SIG-M5 treated with dmso at 0.1 percent for 504 hours (cell line): ENCODE measurements at regions not wholly inside any gene's neighbourhood (a gene's known extent, or its start where the extent isn't known, plus 50 kb on each side); places are given as distances from the start of the nearest gene placed in this dataset.

Experiments
- DNase-seq: peaks from one replicate; lab custom pipeline; 2025; ENCODE audit not compliant: unreplicated experiment; lab: John Stamatoyannopoulos, UW

DNA sequence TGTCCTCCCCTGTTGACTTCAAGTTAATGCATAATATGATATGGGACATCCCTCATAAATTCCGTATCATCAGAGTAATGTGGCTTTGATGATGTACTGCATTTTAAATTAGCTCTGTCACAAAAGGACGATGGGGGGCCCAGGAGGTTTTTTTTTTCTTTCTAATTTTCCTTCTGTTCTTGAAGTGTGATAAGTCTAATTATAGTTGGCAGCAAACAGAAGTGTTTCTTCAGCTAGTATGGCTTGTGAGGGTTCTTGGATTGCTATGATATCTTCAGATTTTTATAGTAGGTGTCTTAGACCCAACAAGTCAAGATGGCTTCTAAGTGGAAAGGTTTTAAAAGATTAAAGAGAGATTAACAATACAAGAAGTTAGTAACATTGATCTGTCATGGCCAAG lies 796.2 kb upstream of the RBFOX1 start:
- DNase-seq, result no peak

DNA sequence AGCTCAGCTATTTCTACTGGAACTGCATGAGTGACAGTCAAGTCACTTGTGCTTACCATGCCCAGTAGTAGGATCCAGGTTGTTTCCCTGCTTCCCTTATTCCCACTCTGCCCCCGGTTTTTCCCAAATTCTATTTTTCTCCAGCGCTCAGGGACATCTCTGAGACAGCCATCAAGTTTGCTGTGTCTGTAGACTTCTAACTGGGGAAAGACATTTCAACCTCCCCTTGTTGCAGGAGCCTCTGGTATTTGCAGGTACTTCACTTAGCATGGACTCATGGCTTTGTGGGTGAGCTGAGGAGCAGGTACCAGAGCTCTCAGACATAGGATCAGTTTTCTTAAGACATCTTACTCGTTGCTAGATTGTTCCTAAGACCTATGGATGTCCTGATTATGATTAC lies 801.6 kb upstream of the RBFOX1 start:
- no peak for DNase-seq

DNA sequence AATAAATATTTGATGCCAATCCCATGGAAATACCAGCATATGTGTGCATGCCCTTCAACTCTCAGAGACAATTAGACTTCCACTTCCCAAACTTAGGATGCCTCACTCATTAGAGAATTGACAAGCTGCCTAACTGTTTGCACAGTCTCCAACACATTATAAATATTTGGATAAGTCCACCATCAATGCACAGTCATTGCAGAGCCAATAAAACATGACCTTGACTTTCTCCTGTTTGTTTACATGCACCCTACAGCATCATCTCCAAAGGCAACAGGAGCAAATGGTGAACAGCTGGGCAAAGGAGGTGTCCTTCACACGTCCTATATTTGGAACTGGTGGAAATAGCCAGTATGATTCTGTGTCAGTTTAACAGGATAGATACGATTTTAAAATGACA lies 804.4 kb upstream of the RBFOX1 start:
- no peak for DNase-seq

DNA sequence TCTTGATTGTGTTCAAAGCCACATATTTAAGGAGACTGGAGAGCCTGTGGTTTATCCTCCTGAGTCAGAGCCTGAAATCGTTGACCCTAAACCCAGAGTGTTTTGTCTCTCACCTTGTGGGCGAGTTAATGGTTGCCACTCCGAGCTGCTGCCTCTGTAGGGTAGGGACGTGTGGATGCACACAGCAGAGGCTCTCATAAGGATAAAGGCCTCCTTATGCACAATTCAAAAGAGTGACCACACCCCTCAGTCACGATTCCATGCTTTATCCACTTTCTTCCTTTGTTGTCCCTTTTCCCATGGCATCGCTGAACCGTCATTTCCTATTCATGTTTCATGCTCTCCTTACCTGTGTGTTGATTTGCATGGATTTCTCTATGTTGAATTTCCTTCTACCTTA lies 805.0 kb upstream of the RBFOX1 start:
- DNase-seq, result no peak

DNA sequence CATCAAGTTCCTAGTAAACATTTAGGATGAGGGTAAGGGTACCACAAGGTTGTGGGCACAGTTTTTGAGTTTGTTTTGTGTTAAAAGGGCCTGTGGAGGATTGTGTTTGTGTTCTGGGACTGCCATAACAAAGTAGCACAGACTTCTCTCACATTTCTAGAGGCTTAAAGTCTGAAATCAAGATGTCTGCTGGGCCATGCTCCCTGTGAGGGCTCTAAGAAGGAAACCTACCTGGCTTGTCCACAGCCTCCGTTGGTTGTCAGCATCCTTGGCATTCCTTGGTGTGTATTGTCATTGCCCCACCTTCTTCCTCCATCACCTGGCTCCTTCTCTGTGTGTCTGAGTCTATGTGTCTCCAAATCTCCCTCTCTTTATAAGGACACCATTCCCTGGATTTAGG lies 808.1 kb upstream of the RBFOX1 start:
- DNase-seq, result no peak

DNA sequence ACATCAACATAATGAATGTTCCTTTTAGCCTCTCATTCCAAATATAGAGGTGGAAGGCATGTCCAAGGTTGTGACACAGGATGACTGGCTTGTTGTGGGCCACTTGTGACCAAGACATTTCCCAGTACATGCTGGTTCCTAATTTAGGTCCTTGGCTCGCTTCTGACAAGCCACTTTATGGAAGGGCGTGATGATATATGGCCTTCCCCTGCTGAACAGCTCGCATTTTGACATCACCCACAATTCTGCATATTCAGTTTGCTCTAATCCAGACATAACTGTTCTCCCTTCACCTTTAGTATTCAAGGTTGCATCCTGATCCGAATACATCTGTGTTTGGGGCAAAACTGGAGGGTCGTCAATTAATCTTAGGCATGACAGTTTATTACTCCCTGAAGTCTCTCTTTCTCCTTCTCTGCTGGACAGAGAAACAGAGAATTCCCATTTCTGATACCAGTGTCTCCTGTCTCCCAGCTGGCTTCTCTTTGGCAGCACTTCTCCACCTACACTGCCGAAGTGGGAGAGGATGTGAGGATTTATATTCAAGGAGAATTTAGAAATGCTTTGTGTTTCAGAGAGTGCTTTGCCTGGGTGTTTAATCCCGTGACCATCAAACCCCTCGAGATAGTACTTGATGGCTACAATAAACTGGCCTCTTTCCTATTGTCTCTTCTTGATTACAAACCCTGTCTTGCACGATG lies 815.5 kb upstream of the RBFOX1 start:
- DNase-seq, result no peak

DNA sequence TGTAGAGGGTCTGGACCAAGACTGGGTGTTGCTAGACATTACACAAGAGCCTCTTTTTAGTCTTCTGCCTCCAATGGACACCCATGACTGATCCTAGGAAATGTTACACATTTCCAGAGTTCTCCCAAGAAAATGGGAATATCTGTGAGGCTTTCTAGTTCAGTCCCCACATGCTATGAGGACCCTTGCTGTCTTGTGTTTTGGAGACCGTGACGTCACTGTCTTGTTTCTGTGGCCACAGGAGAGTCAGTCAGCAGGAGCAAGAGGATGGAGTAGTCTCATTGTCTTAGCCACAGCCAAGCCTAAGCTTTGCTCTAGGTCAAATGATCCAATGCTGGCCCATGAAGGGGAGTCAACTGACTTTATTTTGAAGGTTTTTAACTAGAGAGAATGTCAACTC lies 820.1 kb upstream of the RBFOX1 start:
- DNase-seq, result no peak

DNA sequence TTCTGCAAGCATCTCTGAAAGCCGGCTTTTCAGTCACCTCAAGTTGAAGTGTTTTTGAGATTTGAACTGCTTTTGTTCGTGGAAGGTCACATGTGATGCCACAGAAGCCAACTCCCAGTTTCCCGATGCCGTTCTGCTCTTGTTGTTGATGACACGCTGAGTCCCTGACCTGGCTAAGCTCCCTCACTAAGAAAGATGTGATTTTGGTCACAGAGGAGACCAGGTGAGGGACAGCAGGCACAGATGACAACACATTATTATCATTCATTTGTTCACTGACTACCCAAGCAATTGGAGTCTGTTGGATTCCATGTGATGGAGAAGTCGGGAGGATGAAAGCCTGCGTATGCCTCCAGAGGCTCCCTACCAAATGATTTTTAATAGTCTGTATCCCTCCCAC lies 822.4 kb upstream of the RBFOX1 start:
- DNase-seq, result no peak

DNA sequence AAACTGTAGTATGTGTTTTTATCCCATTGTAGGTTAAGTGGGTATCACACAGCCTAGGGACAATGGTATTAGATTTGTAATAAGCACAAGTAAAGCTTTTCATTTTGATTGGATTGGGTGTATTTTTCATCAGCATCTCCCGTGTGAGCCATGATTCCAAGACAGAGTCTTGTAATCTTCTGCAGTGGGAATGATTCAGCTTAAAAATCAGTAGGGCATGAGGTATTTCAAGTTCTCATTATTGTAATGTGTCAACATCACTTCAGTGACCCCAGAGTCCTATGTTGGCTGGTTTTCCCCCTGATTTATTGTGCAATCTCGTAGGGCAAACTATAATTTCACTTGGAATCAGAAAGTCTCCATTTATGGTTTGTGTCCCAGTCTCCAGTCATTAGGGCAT lies 833.2 kb upstream of the RBFOX1 start:
- DNase-seq, result no peak

DNA sequence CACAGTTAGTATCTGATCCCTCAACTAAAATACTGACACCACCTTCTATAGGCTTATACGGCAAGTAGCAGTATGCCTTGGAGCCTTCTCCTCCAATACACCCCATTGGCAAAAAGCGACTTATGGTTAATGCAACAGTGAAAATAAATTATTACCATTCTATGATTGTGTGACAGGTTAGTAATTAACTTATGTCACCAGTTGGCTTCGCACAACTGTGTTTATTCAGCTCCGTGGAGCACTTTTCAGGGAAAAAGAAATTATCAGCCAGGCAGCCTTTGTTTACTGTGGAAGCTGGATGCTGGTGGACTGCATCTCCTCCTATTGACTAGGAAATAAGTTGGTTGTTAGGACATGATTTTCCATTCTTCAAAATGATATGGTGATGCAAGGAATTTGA lies 833.8 kb upstream of the RBFOX1 start:
- no peak for DNase-seq

DNA sequence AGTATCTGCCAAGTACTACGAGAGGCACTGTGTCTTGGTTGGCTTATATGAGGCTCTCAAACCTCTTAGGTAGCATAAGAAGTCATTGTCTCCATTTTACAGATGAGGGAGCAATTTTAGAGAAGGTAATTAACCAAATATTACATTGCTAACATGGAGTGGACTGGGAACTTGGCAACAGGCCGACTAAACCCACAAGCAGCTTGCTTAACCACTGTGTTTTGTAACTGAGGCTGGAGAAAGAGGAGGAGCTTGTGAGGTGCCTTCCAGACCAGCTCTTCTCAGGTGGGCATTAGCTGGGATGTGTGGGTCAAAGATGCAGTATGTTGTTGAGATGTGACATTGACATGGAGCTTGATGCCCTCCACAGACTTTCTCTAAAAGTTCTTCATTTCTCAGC lies 835.6 kb upstream of the RBFOX1 start:
- DNase-seq, result no peak

DNA sequence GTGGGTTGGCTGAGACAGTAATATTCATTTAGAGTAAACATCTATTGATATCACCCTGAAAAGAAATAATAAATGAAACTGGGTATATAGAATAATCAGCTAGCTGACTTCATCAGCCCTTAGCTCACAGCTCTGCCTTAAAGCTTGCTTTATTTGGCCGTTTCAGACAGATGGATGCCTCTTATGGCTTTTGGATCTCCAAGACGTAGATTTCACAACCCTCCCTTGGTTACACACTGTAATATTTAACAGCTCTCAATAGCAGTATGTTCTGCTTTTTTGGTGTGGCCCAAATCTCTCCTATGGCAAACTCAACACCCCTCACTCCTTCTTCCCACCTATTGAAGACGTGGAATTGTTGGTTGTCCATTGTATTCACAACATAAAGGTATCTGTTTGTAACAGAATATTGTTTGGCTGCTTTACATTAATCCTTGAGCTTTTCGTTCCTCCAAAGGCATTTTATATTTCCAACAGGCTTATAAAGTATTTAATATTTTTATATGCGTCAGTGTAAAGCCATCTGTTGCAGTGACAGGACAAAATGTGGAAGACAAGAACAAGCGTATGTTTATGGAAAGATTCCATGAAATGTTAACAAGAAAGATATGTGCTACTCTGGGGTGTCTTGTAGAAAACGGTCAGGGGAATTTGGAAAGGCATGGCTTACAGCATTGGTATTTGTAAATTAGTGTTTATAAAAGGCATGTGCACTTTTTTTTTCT lies 837.0 kb upstream of the RBFOX1 start:
- no peak for DNase-seq

DNA sequence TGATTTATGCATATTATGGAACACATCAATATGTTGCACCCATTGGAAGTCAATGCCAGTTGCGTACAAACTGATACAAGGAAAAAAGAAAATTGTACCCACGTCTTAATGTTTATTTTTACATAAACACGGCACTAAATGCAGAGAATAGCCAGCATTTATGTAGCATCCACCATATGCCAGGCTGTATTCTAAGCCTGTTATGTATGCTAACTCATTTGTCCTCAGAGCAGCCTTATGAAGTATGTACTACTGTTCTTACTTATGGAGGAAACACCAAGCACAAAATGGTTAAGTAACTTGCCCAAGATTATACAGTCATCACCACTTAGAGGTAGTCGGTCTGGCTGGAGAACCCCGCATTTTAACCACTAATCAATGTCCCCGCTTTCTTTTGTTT lies 837.9 kb upstream of the RBFOX1 start:
- DNase-seq, result no peak

DNA sequence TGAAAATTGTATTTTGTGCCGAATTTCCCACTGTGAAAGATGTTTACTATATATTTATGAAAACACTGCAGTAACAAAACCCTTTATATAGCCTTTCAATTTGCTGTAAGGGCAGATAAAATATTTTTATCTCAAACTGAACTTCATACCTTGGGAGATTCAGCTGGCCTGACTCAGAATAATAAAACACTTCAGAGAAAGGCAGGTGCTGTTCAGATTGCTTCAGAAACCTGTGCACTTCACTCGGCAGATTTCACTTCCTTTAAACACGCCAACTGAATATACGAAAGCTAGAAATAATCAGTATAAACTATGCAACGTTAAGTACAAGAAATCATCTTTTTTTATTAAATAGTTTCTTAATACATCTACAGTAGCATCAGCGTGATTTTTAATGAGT lies 839.1 kb upstream of the RBFOX1 start:
- no peak for DNase-seq

DNA sequence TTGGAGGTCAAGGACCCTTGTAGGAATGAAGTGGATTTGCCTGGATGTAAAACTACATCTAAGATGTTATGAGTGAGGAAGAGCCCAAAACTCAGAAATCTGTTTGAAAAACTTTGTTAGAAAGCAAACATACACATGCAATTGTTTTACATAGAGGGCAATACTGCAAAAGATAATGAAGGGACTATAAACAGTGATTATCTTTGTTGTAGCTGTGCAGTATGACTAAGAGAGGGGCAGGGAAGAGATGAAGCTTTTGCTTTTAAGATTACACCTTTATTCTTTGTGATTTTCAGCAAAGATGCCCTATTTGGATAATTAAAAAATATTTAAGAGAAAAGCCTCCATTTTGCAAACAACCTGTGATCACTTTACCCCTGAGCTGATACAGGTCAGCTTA lies 839.9 kb upstream of the RBFOX1 start:
- DNase-seq, result no peak

DNA sequence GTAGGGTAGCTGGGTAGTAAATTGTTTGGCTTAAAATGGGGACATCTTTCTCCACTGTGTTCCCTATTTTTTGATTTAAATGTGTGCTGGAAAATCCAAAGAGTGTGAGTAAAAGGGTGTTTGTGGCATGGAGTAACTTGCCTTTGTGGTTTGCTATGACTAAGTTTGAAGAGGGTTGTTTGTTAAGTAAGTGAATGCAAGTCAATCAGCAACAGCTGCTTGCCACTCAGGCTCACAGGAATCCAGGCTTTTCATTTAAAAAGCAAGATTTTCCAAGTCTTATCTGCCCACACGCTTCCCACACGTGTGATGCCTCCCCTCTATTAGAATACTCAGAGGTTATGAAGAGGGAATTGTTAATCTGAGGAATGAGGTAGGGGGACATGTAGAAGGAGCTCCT lies 847.7 kb upstream of the RBFOX1 start:
- DNase-seq, result no peak

DNA sequence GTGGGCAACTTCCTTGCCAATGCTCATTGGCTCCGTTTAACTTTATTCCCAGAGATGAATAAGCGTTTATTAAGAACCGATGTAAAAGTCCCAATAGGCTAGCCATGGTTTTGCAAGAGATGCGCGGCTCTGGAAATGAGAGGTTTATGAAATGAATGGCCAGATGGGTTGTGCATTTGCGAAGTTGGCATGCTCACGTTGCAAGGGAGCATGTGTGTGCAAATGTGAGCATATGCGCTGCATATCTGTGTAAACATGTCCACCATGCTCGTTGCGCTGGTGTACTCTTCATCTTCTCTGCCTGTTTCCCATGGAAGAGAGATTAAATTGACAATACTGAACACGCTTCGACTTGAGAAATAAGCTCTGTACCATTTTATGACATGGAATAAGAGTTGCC lies 848.6 kb upstream of the RBFOX1 start:
- DNase-seq, result no peak

DNA sequence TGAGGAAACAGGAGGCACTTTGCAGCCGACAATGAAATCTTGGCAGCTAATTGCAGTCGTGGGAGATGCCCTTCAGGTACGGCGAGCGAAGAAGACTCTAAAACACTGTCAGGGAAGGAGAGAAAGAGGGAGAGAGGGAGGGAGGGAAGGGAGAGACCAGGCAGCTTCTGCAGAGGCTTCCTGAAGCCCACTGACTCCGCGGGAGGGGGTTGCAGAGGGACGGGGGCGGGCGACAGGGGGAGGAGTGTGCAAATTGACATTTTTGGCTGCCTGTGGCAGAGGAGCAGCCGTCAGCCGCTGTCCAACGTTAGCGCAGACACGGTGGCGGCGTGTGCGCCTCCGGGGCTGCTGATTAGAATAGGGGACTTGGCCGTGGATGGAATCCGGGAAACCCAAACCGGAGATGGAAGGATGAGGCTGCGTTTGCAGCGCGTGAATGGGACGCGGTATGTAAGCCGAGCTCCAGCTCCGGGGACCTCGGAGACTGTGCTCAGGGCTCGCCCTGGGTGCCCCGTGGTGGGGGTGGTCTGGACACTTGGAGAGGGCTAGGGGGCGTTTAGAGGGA lies 849.1 kb upstream of the RBFOX1 start:
- DNase-seq, result no peak

DNA sequence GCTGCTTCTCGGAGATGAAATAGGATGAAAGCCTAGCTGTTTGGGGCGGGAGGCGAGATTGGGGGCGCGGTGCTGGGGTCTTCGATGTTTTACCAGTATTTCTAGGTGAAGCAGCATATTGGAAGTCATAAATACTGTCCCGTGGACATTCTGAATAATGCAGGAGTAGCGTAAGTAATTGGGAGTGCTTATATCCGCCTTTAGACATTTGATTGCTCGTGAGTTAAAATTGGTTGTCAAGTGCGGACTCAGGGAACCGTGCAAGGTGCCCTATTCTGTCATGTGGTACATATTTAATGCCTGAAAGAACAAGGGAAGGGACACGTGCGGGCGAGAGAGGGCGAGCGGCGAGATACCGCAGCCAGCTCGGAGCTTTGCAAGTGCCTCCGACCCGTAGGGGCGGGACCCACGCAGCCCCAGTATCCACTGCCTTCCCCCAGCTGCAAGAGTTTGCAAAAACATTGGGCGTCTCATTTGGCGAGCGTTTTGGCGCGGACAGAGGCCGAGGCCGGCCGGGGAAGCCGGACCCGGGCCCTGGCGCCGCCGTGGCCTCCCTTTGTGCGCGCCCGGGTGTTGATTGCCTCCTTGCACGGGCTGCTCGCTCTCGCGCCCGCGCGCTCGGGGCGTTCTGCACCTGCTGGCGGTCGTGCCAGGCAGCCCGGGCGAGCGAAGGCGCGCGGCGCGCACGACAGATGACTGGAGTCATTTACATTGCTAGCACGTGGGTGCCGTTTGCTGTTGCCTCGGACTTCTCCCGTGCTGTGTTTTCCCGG lies 849.8 kb upstream of the RBFOX1 start:
- no peak for DNase-seq

DNA sequence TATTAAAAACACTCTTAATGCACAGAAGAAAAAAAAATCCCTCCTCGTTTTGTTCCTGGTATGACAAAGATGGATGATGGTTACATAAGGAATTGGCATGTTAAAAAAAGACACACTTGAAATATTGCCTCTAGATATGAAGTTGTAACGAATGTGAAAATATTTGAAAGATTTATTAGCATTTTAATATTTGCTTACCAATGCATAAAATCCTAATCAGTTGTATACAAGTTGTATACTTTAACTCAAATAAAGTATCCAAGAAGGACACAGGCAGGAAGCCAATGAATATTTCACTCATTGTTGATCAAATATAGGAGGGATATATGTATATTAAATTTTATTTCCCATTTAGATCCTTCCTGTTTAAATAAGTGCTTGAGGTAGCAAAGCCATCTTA lies 850.8 kb upstream of the RBFOX1 start:
- DNase-seq, result no peak

DNA sequence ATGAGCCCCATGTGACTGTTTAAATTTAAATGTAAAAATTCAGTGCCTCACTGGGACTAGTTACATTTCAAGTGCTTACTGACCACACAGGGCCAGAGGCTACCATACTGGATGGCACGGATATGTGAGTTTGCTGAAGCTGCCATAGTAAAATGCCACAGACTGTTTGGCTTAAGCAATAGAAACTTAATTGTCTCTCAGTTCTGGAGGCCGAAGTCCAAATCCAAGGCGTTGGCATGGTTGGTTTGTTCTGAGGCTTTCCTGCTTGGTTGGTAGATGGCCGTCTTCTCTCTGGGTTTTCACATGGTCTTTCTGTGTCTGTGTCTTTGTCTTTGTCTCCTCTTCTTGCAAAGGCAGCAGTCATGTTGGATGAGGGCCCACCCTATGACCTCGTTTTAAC lies 878.9 kb upstream of the RBFOX1 start:
- DNase-seq, result no peak
